Mesenchymal stem cell (in vitro differentiated cells and primary cell): ENCODE measurements at regions not wholly inside any gene's neighbourhood (a gene's known extent, or its start where the extent isn't known, plus 50 kb on each side); places are given as distances from the start of the nearest gene placed in this dataset.

Experiments used
- DNase-seq: peaks from one replicate; pipeline ENCODE4 v3.0.0-alpha.2; 2013
- H2AFZ ChIP-seq: one replicate; pipeline ENCODE4 v1.6.1; 2013; ENCODE audit warnings: low read depth, mild to moderate bottlenecking, control low read depth, inconsistent platforms, low read length, moderate library complexity
- H2AK5ac ChIP-seq: 2 replicates; pipeline ENCODE4 v1.6.1; 2013; ENCODE audit warnings: low read length, moderate library complexity, mild to moderate bottlenecking, inconsistent platforms; ENCODE audit not compliant: severe bottlenecking
- H2BK120ac ChIP-seq: one replicate; pipeline ENCODE4 v1.6.1; 2013; ENCODE audit warnings: low read depth, mild to moderate bottlenecking, inconsistent platforms, low read length, moderate library complexity
- H2BK12ac ChIP-seq, 2 experiments: one replicate each; pipeline ENCODE4 v1.6.1; 2013; ENCODE audit warnings: inconsistent platforms in 2 of 2, low read length in 2 of 2, mild to moderate bottlenecking in 2 of 2, moderate library complexity in 2 of 2, control low read depth in 1 of 2
- H2BK15ac ChIP-seq: one replicate; pipeline ENCODE4 v1.6.1; 2013; ENCODE audit warnings: mild to moderate bottlenecking, low read depth, inconsistent platforms; ENCODE audit not compliant: poor library complexity, severe bottlenecking
- H2BK5ac ChIP-seq: 2 replicates; pipeline ENCODE4 v1.6.1; 2013; ENCODE audit warnings: low read depth, mild to moderate bottlenecking, low read length, control low read depth, inconsistent platforms; ENCODE audit not compliant: poor library complexity, severe bottlenecking
- H3K14ac ChIP-seq, 2 experiments: one replicate each; pipeline ENCODE4 v1.6.1; 2013; ENCODE audit warnings: inconsistent platforms in 2 of 2, low read length in 2 of 2, control low read depth in 1 of 2, mild to moderate bottlenecking in 1 of 2, moderate library complexity in 1 of 2
- H3K18ac ChIP-seq, 2 experiments: one replicate each; pipeline ENCODE4 v1.6.1; 2013; ENCODE audit warnings: inconsistent platforms in 2 of 2, low read length in 2 of 2, control low read depth in 1 of 2, low read depth in 1 of 2, mild to moderate bottlenecking in 1 of 2
- H3K23ac ChIP-seq, 2 experiments: one replicate each; pipeline ENCODE4 v1.6.1; 2013; ENCODE audit warnings: inconsistent platforms in 2 of 2, low read length in 2 of 2, mild to moderate bottlenecking in 2 of 2, moderate library complexity in 2 of 2, control low read depth in 1 of 2
- H3K27ac ChIP-seq: 2 replicates; pipeline ENCODE4 v1.5.1; 2013; ENCODE audit warnings: mild to moderate bottlenecking, moderate library complexity, low read length, control low read depth, inconsistent platforms; ENCODE audit not compliant: poor library complexity, severe bottlenecking
- H3K27me3 ChIP-seq, 2 experiments: 2 replicates each; pipeline versions ENCODE4 v1.6.1 to v1.7.0; 2013; ENCODE audit warnings: low read length in 2 of 2, mild to moderate bottlenecking in 2 of 2, moderate library complexity in 2 of 2, control low read depth in 1 of 2, inconsistent platforms in 1 of 2; ENCODE audit not compliant: control insufficient read depth in 1 of 2, insufficient read depth in 1 of 2
- H3K36me3 ChIP-seq, 2 experiments: 2 replicates each; pipeline versions ENCODE4 v1.6.1 to v1.7.0; 2013; ENCODE audit warnings: low read length in 2 of 2, control low read depth in 1 of 2, inconsistent platforms in 1 of 2, low read depth in 1 of 2, mild to moderate bottlenecking in 1 of 2; ENCODE audit not compliant: insufficient read depth in 2 of 2, control insufficient read depth in 1 of 2
- H3K4ac ChIP-seq, 2 experiments: one replicate each; pipeline ENCODE4 v1.6.1; 2013; ENCODE audit warnings: inconsistent platforms in 2 of 2, low read length in 2 of 2, mild to moderate bottlenecking in 2 of 2, moderate library complexity in 2 of 2, control low read depth in 1 of 2, low read depth in 1 of 2
- H3K4me1 ChIP-seq: 2 replicates; pipeline ENCODE4 v1.6.1; 2013; ENCODE audit warnings: low read depth, low read length, control low read depth; ENCODE audit not compliant: control insufficient read depth, insufficient read depth
- H3K4me2 ChIP-seq: 2 replicates; pipeline ENCODE4 v1.6.1; 2013; ENCODE audit warnings: low read length, mild to moderate bottlenecking, inconsistent platforms; ENCODE audit not compliant: poor library complexity, severe bottlenecking
- H3K4me3 ChIP-seq, 2 experiments: 2 replicates each; pipeline versions ENCODE4 v1.5.1 to v1.7.0; 2013; ENCODE audit warnings: low read length in 2 of 2, mild to moderate bottlenecking in 2 of 2, control low read depth in 1 of 2, low read depth in 1 of 2; ENCODE audit not compliant: insufficient read depth in 1 of 2
- H3K79me1 ChIP-seq: replicated peaks from 2 replicates; pipeline ENCODE4 v1.6.1; 2013; ENCODE audit warnings: mild to moderate bottlenecking, control low read depth, low read length, inconsistent platforms; ENCODE audit not compliant: poor library complexity, severe bottlenecking
- H3K9ac ChIP-seq: 2 replicates; pipeline ENCODE4 v1.7.0; 2013; ENCODE audit warnings: mild to moderate bottlenecking, low read length, moderate library complexity
- H3K9me3 ChIP-seq: 2 replicates; pipeline ENCODE4 v1.7.0; 2013; ENCODE audit warnings: mild to moderate bottlenecking, low read length; ENCODE audit not compliant: control insufficient read depth
- H4K8ac ChIP-seq: one replicate; pipeline ENCODE4 v1.6.1; 2013; ENCODE audit warnings: inconsistent platforms, mild to moderate bottlenecking, low read length, moderate library complexity
- H4K91ac ChIP-seq: one replicate; pipeline ENCODE4 v1.6.1; 2013; ENCODE audit warnings: mild to moderate bottlenecking, low read length, inconsistent platforms
- WGBS: methylation state at CpG from one replicate; pipeline ENCODE4 v1.1.7; 2013; ENCODE audit warnings: mixed read lengths; 5-methylcytosine and 5-hydroxymethylcytosine counted together

- no peak overlapping the region for H2AFZ ChIP-seq
- no peak overlapping the region for H3K4me3 ChIP-seq
- 64% methylated on average over 1 of the region's 1 CpG for WGBS
- H2AK5ac ChIP-seq, result no peak overlapping the region
- no peak overlapping the region for H3K9ac ChIP-seq
- no peak overlapping the region for H2BK15ac ChIP-seq
- H4K91ac ChIP-seq, result no peak overlapping the region
- H3K14ac ChIP-seq, result no peak overlapping the region
- no peak overlapping the region for H2BK5ac ChIP-seq
- H3K27me3 ChIP-seq, result no peaks in the 10 kb centered on the region
- no peak overlapping the region for H3K27ac ChIP-seq
- H3K18ac ChIP-seq, result no peak overlapping the region
- no peak overlapping the region for H3K23ac ChIP-seq
- DNase-seq, result no peak
- no peaks in the 10 kb centered on the region for H3K9me3 ChIP-seq
- no peak overlapping the region for H4K8ac ChIP-seq
- no peak overlapping the region for H2BK12ac ChIP-seq
- H3K36me3 ChIP-seq, result no peaks in the 10 kb centered on the region
- H3K4ac ChIP-seq, result no peak overlapping the region
- H3K79me1 ChIP-seq, result no peaks in the 10 kb centered on the region
- H3K4me1 ChIP-seq, result no peaks in the 10 kb centered on the region
- no peak overlapping the region for H3K4me2 ChIP-seq
- H2BK120ac ChIP-seq, result no peak overlapping the region
Observed at GRCh38 chr2:83596592-83597282, 862.3 kb downstream of the SUCLG1 start.

DNA sequence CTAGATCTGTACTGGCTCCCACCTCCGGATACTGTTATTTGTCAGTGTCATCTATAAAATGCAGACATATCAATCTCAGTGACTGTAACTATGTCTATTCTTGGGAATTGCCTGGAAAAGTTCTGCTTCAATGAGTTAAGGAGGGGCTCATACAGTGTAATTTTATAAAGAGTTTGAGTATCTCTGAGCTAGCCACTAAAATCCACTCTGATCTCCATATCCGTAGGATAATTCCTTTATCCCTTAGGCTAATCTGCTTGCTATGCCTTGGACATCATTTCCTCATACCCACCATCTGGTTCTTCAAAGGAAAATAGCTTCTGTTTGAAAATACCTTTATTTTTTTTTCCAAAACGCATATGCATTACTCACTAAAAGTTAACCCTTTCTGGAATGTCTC lies 863.2 kb downstream of the SUCLG1 start:
- no peak overlapping the region for H2AK5ac ChIP-seq
- no peak overlapping the region for H3K18ac ChIP-seq
- no peak overlapping the region for H3K27ac ChIP-seq
- H3K14ac ChIP-seq, result no peak overlapping the region
- no peaks in the 10 kb centered on the region for H3K36me3 ChIP-seq
- no peaks in the 10 kb centered on the region for H3K79me1 ChIP-seq
- H4K8ac ChIP-seq, result no peak overlapping the region
- no peak overlapping the region for H2BK15ac ChIP-seq
- no peak overlapping the region for H2BK12ac ChIP-seq
- H3K9me3 ChIP-seq, result no peaks in the 10 kb centered on the region
- H3K4me3 ChIP-seq, result no peak overlapping the region
- H3K23ac ChIP-seq, result no peak overlapping the region
- no peak overlapping the region for H3K9ac ChIP-seq
- H3K4ac ChIP-seq, result no peak overlapping the region
- H4K91ac ChIP-seq, result no peak overlapping the region
- no peak overlapping the region for H2AFZ ChIP-seq
- H3K4me2 ChIP-seq, result no peak overlapping the region
- WGBS, result 44% methylated on average over 2 of the region's 3 CpGs
- no peaks in the 10 kb centered on the region for H3K27me3 ChIP-seq
- no peak for DNase-seq
- no peak overlapping the region for H2BK5ac ChIP-seq
- no peak overlapping the region for H2BK120ac ChIP-seq
- H3K4me1 ChIP-seq, result no peaks in the 10 kb centered on the region

DNA sequence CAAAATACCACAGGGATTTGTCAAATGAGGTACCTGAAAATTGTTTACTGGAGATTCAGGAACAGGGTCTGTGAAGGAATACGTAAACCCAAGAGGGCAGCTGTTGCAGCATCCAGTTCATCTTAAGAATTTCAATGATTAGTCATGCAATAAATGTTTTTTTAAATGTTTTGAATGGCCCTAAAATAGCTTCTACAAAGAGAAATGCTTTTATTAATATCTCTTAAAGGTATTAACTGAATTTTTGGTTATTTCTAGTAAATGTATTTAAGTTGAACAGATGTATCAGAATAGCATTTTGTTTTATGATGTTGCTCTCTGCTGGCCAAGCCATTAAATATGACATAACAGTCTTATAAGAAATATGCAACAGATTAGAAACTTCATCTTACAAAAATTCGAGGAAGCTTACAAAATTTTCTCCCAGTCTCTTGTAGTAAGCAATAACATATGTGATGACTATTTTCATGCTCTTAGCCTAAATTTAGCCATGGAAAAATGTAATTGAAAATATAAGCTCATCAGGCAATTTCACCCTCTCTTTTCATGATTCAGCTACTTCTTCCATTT lies 863.9 kb downstream of the SUCLG1 start:
- WGBS, result 38% methylated on average over 1 of the region's 2 CpGs

GRCh38 chr2:83594241-83595120 lies 864.6 kb downstream of the SUCLG1 start:
- Histone ChIP-seq H3K79me1 (no peaks in the 10 kb centered on the region), H3K36me3 (no peaks in the 10 kb centered on the region), H3K27ac (no peak overlapping the region), H2BK12ac (no peak overlapping the region), H4K91ac (peak overlapping the region; percentile 39), H3K4me2 (no peak overlapping the region), H2AFZ (no peak overlapping the region), H3K9ac (no peak overlapping the region), H3K18ac (no peak overlapping the region), H3K4me1 (no peaks in the 10 kb centered on the region), H3K9me3 (no peaks in the 10 kb centered on the region), H2BK15ac (no peak overlapping the region), H2BK120ac (no peak overlapping the region), H3K4ac (no peak overlapping the region), H2AK5ac (no peak overlapping the region), H3K4me3 (no peak overlapping the region), H3K27me3 (no peaks in the 10 kb centered on the region), H4K8ac (no peak overlapping the region), H3K23ac (no peak overlapping the region), H3K14ac (no peak overlapping the region), H2BK5ac (no peak overlapping the region)
- 78% methylated on average over 5 of the region's 5 CpGs for WGBS
- no peak for DNase-seq

More for the DNA sequence above, 863.9 kb downstream of the SUCLG1 start:
- Histone ChIP-seq H2BK120ac (no peak overlapping the region), H4K91ac (peak overlapping the region; percentile 39), H3K4me1 (no peaks in the 10 kb centered on the region), H3K4me2 (no peak overlapping the region), H3K4ac (no peak overlapping the region), H3K9ac (no peak overlapping the region), H4K8ac (no peak overlapping the region), H2BK5ac (no peak overlapping the region), H3K79me1 (no peaks in the 10 kb centered on the region), H3K9me3 (no peaks in the 10 kb centered on the region), H3K27ac (no peak overlapping the region), H3K27me3 (no peaks in the 10 kb centered on the region), H3K18ac (no peak overlapping the region), H2BK12ac (no peak overlapping the region), H2AK5ac (no peak overlapping the region), H3K14ac (no peak overlapping the region), H3K36me3 (no peaks in the 10 kb centered on the region), H2AFZ (no peak overlapping the region), H3K23ac (no peak overlapping the region), H2BK15ac (no peak overlapping the region), H3K4me3 (no peak overlapping the region)
- DNase-seq, result no peak
